Activated effector memory CD4-positive, alpha-beta T cell treated with anti-CD3 and anti-CD28 coated beads, Interleukin-2, amount 50 U/mL, for 16 hours (primary cell): ENCODE measurements at regions not wholly inside any gene's neighbourhood (a gene's known extent, or its start where the extent isn't known, plus 50 kb on each side); places are given as distances from the start of the nearest gene placed in this dataset.

ENCODE experiments used
- DNase-seq: peaks from one replicate; pipeline ENCODE4 v3.0.0-alpha.2; 2020

DNA sequence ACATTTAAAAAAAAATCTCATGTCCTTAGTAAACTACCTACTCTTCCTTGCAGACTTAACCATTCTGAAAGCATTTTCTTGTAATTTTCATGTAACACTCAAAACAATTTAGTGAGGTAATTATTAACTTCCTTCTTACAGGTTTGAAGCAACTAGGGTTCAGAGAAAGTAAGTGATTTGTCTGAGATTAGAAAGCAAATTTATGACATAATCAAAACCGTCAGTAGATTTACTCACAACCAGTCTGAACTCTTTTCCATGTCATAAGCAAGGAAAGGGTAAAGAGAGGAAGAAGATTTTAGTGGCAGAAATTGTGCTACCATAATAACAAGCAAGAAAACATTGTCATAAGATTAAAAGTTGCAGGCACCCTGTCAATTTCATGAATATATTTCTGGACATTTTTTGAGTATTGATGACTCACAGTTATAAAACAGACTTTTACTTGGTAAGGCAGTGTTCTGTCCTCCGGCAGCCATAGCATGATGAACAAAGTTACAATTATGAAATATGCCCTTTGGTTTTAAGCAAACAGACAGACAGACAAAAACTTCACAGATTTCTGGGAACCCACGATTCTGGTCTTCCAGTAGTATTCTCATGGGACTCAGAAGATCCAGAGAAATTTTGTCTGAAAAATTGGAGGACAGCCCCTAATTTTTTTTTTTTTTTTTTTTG lies 707.2 kb downstream of the RWDD3 start:
- no peak for DNase-seq

DNA sequence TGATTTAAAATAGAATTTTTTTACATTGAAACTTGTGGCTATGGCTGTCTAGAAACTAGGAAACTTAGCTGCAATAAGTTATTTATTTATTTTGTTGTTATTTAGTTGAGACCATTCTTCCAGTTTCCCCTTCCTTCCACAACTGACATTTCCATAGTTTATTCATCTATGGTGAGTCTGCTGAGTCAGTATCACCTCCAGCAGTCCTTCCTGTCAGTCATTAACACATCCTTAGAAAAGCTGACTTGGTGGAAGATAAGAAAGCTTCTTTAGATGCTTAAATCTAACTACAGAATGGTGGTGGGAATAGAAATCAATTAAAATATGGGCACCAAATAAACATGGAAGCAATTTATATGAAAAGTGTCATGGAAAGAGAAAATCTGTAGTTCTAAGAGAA lies 714.0 kb downstream of the RWDD3 start:
- DNase-seq: no peak

DNA sequence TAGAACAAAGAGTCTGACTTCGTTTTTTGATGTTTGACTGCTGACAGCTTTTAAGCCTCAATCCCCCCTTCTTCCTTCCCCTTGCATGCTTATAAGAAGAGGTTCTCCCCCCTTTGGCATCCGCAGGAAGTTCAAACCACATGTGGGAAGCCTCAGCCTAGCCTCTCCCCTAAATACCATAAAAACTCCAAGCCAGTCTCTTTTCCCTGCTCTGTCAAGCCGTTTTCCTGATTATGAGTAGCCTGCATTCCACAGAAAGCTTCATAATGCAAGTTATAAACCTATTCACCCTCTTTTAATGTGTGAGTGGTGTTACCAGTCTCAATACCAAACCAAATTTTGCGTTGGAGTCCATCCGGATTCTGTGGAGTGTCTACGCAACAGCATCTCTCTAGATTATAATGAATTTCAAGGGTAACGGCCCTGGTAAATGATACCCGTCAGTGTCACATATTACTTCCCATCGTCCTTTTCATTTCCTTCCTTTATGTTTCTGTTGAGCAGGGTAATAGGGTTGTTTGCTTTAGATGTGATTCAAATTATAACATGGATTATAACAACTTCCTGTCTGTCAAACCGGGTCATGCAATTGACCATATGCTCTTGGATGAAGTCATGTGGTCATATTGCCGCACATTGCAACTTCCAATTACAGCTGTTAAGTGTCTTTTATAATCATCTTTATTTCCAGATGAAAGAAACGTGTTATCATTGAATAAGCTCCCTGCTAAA lies 717.5 kb downstream of the RWDD3 start:
- DNase-seq: no peak

DNA sequence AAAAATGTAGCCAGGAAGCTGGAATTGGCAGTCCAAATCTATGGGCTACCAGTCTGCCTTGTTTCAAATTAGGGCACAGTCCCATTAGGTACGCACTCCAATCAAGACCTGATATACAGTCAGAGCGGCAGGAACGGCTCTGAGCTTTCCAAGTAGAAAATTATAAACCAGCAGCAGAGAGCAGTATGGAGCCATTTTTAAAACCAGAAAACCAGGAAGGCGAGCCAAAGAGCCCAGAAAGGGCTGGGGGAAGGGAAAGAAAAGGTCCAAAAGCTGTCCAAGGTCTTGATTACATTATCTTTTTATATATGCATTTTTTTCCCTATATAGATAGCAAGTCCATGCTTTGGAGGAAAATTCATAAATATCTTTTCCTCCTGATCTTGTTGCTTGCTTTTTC lies 719.0 kb downstream of the RWDD3 start:
- no peak for DNase-seq

DNA sequence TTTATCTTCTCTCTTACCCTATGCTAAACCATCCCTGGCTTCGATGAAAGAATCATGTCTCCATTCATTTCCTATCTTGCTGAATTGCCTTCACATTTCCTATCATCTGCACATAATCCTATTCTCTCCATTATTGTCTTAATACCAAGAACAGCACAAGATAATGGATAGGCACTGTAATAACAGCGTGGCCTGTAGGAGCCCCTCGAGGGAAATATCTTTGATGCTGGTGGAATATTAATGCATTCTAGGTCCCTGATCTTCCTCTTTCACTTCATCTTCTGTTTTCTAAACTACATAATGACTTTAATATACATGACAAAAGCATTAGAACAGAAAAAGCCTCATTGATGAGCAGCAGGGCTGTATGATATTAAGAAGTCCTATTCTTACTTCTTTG lies 720.6 kb downstream of the RWDD3 start:
- DNase-seq: no peak

DNA sequence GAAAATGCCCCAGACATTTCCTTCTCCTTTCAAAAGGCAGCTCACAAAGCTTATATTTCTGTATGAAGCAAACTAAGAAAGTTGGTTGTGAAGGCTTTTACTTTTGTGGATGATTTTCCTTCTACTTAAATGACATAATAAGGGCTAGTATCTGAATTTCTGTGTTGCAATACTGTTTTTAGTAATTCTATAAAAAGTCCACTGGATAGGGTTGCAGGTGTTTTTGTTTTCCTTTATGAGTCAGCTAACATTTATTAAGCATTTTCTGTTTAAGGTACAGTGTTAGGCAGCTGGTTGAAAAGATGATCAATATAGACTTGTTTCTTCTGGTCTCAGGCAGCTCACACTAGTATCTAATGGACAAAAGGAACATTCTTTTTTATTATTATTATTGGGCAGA lies 722.2 kb downstream of the RWDD3 start:
- DNase-seq: no peak

DNA sequence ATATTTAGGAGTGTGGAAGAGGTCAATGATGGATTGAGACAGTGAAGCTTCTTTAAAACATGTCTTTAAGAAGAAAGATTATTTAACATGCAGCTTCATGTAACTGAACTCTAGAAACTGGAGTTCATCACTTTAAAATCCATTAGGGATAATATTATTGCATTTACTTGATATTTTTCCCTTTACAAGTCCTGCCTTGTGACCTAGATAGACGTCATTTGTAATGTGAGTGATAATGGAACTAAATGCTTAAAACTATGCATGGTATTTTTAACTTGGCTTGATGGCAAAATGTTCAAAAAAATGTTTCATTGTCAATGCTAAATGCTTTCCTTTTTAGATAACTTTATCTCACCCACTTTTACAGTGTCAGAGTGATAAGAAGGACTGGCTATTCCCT lies 723.7 kb downstream of the RWDD3 start:
- DNase-seq: no peak

DNA sequence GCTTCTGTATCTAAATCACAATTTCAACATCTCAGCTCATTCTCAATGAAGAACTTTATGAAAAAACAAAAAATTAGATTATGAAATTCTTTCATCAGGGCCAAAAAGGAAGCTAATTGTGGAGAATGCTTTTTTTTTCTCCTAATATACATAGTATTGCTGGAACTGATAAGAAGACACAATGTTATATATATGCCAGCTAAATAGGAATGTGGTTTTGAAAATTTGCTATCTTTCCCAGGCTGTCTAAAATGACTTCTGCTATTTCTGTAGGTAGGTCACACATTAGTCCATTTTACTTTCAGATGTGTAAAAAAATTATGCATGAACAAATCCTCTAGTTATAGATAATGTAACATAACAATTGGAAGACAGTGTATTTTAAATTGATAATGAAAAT lies 732.9 kb downstream of the RWDD3 start:
- no peak for DNase-seq

DNA sequence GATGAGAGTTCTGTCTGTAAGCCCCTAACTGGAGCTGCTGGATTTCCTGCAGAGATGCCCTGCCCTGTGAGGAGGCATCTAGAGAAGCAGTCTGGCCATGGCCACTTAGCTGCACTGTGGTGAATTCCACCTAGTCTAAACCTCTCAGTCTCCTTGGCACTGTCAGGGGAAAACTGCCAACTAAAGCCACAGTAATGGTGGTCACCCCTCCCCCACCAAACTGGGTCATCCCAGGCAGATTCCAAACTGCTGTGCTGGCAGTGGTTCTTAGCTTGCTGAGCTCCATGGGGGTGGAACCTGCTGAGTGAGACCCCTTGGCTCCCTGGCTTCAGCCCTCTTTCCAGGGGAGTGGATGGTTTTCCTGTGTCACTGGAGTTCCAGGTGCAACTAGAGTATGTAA lies 740.6 kb downstream of the RWDD3 start:
- DNase-seq: no peak

DNA sequence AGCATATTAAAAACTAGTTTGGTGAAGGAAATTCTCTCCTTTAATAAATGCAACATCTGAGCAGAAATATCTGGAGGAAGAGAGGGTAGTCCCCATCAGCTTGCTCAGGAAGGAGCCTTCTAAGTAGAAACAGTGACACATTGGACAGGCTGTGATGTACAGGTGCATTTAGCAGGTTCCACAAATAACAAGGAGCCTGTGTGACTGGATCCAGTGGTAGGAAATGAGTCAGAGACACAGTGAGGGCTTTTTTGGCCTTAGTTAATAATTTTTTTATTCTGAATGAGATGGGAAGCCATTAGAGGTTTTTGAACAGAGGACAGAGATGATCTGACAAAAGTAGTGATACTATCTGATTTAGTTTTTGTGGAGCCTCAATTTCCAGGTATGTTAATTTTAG lies 738.9 kb upstream of the PTBP2 start:
- DNase-seq: no peak

DNA sequence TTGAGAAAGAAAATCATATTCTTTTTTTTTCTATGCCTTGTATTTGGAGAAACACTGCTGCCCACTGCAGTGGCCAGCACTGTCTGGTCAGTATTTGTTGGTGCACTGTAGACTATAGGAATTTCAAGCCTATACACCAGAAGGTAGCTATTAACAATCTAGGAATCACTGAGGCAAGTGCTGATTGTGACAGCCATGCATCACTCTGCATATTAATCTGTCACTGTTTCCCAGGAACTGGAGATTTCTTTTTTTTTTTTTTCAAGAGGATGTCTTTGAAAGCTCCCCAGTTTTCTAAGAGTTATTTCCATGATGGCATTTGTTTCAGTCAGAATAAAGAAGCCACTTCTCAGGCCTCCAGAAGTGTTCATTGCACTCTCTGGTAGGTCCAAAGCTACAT lies 737.8 kb upstream of the PTBP2 start:
- no peak for DNase-seq

DNA sequence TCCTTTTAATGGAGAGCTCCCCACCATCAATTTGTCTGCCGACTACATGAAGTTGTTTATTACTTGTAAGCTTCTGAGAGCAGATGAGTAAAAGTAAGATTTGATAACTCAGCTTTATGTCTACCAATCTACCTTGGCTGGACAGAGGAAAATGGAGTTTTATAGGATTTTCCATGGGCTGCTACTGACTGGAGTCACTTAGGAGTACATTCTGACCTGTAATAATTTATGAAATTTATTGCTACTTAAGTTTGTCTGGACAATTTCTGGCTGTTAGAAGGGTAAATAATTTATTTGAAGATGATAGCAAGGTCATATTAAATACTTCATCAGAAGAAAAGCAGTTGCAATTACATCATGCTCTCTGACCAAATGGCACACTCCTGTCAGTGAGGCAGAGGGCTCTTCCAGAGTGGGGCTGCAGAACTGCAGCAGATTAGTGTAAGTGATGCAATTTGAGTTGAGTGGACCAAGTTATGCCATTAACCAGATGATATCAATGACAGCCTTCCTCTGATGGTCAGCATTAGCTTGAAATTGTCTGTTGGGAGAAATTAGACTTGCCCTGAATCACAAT lies 736.7 kb upstream of the PTBP2 start:
- DNase-seq: no peak

DNA sequence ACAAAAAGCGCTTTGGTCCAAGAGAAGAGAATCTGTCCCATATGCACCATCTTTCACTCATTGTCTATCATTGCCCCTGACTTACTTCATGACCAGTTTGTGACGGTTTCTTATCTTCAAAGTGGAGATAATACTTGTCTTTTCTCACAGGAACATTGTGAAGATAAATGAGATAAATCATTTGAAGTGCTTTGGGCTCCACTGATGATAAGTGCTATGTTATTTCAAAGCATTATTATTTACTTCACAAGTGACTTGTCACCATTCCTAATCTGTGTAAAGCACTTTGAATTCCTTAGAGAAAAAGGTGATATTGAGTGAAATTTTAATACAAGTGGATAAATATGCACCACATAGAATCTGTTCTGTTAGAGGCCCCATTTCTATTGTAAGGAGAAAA lies 731.6 kb upstream of the PTBP2 start:
- no peak for DNase-seq

DNA sequence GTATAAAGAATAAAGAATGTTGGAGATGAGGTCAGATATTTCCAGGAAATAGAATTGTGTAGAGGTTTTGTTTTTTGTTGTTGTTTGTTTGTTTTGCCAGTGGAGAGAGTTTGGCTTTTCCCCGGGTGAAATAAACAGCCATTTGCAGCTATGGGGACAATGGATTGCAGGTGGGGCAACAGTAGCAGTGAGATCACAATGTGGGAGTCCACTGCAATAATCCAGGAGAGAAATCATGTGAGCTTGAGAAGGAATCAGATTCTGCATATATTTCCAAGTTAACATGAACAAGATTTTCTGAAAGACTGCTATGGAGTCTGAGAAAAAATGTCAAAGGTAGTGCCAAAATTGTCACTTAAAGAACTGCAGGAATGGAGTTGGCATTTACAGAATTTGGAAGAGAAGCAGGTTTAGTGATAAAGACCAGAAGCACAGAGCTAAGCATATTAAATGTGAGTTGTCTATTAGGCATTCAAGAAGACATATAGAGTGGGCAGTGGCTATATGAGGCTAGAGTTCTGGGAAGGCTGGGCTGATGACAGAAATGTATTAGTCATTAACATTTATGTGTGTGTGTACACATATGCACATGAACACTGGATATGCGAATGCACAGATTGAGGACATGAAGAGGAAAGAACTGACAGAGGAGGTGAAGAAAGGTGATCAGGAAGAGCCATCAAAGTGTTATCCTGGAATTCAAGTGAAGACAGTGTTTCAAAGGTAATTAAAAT lies 729.6 kb upstream of the PTBP2 start:
- DNase-seq: no peak

DNA sequence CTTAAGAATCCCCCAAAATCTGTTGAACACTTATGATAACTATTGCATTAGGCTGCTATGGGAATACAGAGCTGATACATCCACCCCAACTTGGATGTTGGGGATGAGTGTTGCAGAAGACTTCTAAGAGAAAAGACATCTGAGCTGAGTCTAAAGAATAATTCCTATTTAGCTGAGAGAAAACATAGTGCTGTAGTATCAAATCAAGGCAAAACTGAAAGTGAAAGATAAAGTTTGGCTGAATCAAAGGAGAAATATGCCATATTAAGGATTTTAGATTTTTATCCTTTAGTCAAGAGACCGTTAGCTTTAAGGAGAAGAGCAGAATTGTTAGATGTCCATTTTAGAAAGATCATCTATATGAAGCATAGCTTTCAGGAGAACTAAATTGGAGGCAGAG lies 726.9 kb upstream of the PTBP2 start:
- DNase-seq: no peak

DNA sequence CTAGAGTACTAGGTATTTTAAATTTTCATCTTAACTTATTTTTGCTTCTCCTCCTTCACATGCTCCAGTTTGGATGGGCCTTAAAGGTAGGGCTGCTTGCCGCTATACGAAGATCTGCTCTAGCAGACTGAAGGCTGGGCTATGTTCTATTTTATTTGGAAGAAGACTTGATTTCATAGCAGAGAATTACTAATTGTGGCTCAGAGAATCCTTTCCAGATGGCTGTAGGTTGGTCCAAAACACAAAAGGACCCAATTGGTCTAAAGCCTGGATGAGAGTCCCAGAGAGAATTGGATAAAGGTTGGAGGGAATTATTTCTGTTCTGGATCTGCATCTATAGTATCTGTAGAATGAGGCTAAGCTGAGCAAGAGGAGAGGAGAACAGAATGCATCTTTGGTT lies 719.4 kb upstream of the PTBP2 start:
- no peak for DNase-seq

DNA sequence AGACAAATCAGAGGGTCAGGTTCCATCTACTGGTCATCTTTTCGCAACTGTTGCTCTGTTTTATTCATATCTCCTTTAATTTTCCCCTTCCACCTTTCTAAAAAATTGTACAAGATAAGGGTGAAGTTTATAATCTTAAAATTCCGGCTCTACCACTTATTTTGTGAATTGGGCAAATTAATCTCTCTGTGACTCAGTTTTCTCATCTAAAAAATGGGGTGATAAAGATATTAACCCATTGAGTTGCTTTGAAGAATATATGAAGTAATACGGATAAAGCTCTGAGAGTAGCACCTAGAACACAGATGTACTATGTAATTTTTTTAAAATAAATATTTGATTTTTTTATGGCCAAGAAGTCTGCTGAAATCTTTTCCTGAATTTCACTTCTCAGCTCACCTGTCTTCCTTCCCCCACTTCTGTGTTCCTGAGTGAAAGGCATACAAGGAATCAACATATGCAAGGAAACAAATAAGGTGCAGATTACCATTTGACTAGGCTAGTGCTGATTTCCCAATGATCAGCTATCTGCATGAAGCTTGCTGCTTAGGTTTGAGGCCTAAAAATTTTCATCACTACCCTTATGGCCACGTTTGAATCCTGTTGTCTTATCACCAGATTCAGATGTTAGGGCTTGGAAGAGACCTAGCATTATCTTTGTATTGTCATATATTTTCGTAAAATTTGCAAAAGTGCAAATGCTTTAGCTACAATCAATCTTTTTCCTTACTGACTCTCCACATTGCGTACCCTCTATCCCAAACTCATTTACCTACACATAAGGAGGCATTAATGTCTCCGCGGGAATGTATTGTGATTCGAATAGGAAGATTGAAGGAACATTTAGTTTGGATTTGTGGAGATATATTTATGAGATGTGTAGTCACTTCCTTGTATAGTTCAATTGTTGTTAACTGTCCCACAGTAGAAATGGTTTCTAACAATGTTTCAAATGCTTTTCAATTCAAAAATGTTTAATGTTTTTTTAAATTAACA lies 718.3 kb upstream of the PTBP2 start:
- no peak for DNase-seq

DNA sequence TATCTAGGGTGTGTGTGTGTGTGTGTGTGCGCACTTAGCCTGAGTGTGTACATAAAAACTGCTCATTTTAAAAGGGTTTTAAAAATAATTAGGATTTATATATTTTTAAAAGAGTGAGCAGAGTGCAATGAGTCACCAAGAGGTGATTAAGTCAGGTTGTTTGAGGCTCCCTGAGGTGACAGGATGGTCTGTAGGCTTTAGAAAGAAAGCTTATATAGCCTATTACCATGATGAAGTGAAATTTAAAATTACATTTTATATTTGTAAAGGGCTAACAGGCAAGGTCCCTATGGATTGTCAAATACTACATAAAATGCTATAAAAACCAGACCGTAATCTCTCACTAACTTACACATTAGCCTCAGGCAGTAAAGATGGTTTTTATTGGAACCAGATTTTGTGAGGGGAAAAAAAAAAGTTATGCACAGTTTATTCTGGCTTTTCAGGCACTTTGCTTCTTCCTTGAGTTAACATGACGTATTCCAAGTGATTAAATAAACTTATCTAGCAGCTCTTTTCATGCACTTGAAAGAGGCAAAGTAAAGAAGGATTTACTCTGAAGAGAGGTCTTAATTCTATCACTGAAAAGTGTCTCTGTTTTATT lies 711.7 kb upstream of the PTBP2 start:
- no peak for DNase-seq

DNA sequence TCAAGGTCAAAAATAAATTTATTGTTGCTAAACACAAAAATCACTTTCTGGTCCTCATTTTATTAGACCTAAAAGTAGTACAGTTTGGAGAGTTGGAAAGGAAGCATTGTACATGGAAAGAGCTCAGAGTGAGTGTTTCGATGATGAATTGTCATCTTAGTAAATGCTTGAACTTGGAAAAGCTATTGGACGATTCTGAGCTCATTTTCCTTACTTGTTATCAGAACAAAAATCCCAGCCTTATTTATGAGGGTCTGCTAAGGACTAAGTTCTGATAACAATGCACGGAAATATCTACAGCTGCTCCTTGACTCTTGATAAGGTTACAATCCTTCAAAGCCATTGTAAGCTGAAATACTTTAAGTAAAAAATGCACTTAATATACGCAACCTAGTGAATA lies 710.0 kb upstream of the PTBP2 start:
- no peak for DNase-seq

DNA sequence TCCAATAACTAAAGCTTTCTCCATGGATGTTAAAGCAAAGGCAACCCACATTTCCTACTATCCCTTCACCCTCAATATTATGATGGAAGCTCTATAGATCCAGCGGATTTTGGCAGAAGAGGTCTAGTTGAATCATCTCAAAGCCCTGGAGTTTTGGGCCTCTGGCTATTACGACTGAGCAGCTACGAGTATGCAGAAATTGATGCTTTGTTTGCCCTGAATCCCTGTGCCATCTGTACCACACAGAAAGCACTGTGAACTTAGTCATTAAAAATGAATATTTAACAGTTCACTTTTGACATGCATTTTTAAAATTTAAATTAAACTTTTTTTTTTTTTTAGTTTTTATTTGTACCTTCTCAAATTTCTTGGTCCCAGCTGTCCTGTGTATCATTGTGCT lies 705.4 kb upstream of the PTBP2 start:
- no peak for DNase-seq

DNA sequence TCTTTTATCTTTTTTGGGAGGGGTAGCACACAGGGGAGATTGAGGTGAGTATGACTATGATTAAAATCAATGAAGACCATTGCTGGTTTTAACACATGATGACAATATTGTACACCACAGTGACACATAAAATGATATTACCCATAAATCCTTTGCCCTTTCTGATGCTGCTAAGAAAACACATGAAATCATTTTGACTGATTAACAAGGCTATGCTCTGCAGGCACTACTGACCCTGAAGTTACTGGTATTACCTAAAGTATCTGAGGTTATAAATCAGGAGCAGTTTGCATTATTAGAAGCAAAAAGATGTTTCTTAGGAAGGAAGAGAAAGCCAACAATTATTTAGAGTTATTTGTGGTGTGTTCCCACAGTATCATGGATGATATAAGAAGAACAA lies 701.2 kb upstream of the PTBP2 start:
- DNase-seq: no peak

DNA sequence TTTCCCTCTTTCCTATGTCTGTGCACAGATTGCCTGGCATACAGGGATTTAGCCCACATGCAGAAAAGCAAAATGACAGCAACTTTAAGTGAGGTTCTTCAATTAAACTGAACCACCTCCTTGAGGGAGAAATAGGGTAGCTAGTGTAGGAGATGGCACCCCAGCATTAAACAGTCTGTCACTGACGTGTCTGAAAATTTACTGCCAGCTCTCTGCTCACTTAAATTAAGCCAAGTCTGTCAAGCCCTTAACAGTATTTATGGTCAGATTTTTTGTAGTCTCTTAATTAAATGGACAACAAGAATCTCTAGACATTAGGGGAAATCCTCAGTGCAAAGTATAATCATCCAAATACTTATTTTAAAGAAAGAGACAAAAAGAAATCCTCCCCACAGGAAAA lies 696.5 kb upstream of the PTBP2 start:
- DNase-seq: no peak
